PC-3 (cell line): ENCODE measurements at regions not wholly inside any gene's neighbourhood (a gene's known extent, or its start where the extent isn't known, plus 50 kb on each side); places are given as distances from the start of the nearest gene placed in this dataset.

Source experiments
- CTCF ChIP-seq: fragments of 300-600 bp; sonication (generic); conservative IDR thresholded peaks from 2 replicates; pipeline ENCODE4 v1.5.1; 2017; ENCODE audit warnings: antibody characterized with exemption, low read depth, mild to moderate bottlenecking, low read length
- EZH2 ChIP-seq: fragments of 300-600 bp; sonication (generic); IDR thresholded peaks from one replicate; pipeline ENCODE4 v1.6.1; 2017; ENCODE audit warnings: antibody characterized with exemption, mild to moderate bottlenecking, low read length; ENCODE audit not compliant: unreplicated experiment

DNA sequence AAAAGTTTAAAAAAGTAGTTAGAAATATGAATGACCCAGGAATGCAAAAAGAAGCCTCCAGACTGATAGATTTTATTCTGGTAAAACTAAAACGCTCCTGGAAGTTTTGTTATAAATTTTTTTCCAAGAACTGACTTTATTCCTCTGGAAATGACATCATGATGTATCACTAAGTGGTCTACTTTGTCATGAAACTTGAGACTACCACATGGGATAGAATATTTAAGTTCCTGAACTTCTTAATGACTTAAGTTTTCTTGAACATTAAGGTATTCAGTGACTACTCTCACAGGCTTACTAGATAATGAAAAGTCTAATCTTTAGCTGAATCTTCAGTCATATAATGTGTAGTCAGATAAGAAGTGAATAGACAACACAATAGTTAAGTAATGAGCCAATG, 842.2 kb downstream of the USP25 start:
- no peak for TF ChIP-seq CTCF
- TF ChIP-seq EZH2: no peak
